ENCODE measurements at regions not wholly inside any gene's neighbourhood (a gene's known extent, or its start where the extent isn't known, plus 50 kb on each side); places are given as distances from the start of the nearest gene placed in this dataset.

GRCh38 chr13:109468123-109468522, 318.3 kb downstream of the IRS2 start (continued):
- TF ChIP-seq ZBTB10 (tag by site-specific recombination; IDR thresholded peaks at IDR 0.05) (no peak), ZNF48 (tag by site-specific recombination; IDR thresholded peaks at IDR 0.05) (no peak), ZNF112 (tag by site-specific recombination; IDR thresholded peaks at IDR 0.05) (no peak), ZNF747 (tag by site-specific recombination; IDR thresholded peaks at IDR 0.05) (no peak), ZNF350 (tag by site-specific recombination; IDR thresholded peaks at IDR 0.05) (no peak), ZFP3 (tag by site-specific recombination; IDR thresholded peaks at IDR 0.05; ENCODE audit: low read depth) (no peak), ZNF394 (tag by site-specific recombination; IDR thresholded peaks at IDR 0.05; ENCODE audit: borderline replicate concordance) (no peak), SALL2 (tag by site-specific recombination; IDR thresholded peaks at IDR 0.05; ENCODE audit: borderline replicate concordance) (no peak), ZNF132 (tag by site-specific recombination; IDR thresholded peaks at IDR 0.05; ENCODE audit: borderline replicate concordance) (no peak), ZFP37 (tag by site-specific recombination; IDR thresholded peaks at IDR 0.05) (no peak), ZNF214 (tag by site-specific recombination; IDR thresholded peaks at IDR 0.05; ENCODE audit: borderline replicate concordance) (no peak), ZNF785 (tag by site-specific recombination; IDR thresholded peaks at IDR 0.05) (no peak)

GRCh38 chr13:109465148-109465547, 321.2 kb downstream of the IRS2 start:
- ChIA-PET POLR2A (no interaction called here), CTCF (no interaction called here)
- Histone ChIP-seq H3K4me1 (ENCODE audit: control insufficient read depth, insufficient read depth, low read length) (no peaks in the 10 kb centered on the region), H3K36me3 (ENCODE audit: control insufficient read depth in 2 of 2, insufficient read depth in 1 of 2, low read length in 2 of 2) (no peaks in the 10 kb centered on the region), H3K4me3 (ENCODE audit: low read depth, low read length) (no peak overlapping the region), H3K9me3 (ENCODE audit: control insufficient read depth, insufficient read depth, low read depth, low read length) (no peaks in the 10 kb centered on the region), H3K27ac (ENCODE audit: extremely low read depth, low read depth, low read length) (no peak overlapping the region)
- TF ChIP-seq HOXD13 (CRISPR knock-in tag; IDR thresholded peaks at IDR 0.05; ENCODE audit: borderline replicate concordance), result no peak
- TF ChIP-seq ZFP37 (tag by site-specific recombination; IDR thresholded peaks at IDR 0.05), result no peak
- no peak for TF ChIP-seq ZNF398 (tag by site-specific recombination; IDR thresholded peaks at IDR 0.05)
- TF ChIP-seq ZNF37A (tag by site-specific recombination; IDR thresholded peaks at IDR 0.05), result no peak
- no peak for TF ChIP-seq ZNF416 (tag by site-specific recombination; IDR thresholded peaks at IDR 0.05)
- TF ChIP-seq OVOL3 (tag by site-specific recombination; IDR thresholded peaks at IDR 0.05), result no peak
- TF ChIP-seq ZFP69B (tag by site-specific recombination; IDR thresholded peaks at IDR 0.05), result no peak
- no peak for TF ChIP-seq ZNF184 (tag by site-specific recombination; IDR thresholded peaks at IDR 0.05)
- TF ChIP-seq ZNF23 (tag by site-specific recombination; IDR thresholded peaks at IDR 0.05; ENCODE audit: borderline replicate concordance), result no peak
- no peak for TF ChIP-seq ZNF664 (tag by site-specific recombination; IDR thresholded peaks at IDR 0.05)
- no peak for TF ChIP-seq ZNF391 (tag by site-specific recombination; IDR thresholded peaks at IDR 0.05; ENCODE audit: borderline replicate concordance, low read depth)
- TF ChIP-seq ZNF433 (tag by site-specific recombination; IDR thresholded peaks at IDR 0.05; ENCODE audit: low read depth), result no peak
- TF ChIP-seq ZBTB7A (tag by site-specific recombination; IDR thresholded peaks at IDR 0.05; ENCODE audit: low read depth), result no peak
- TF ChIP-seq HOXA7 (CRISPR knock-in tag; IDR thresholded peaks at IDR 0.05; ENCODE audit: borderline replicate concordance), result no peak
- TF ChIP-seq ZNF423 (tag by site-specific recombination; IDR thresholded peaks at IDR 0.05), result no peak
